Esophagus mucosa (tissue), 1 donor: ENCODE measurements at regions not wholly inside any gene's neighbourhood (a gene's known extent, or its start where the extent isn't known, plus 50 kb on each side); places are given as distances from the start of the nearest gene placed in this dataset.
"Not testable (repeated sequence)": the region's sequence is repeated elsewhere in the genome, so short reads cannot be mapped to it uniquely, and the experiment has no call there.

Experiments
- ATAC-seq: fragments of 200-7000 bp; cut with Tn5 transposase; one replicate; pipeline ENCODE4 v1.9.1; 2020
- donor health status: DM: yes; HTN: yes; CAD: no.

DNA sequence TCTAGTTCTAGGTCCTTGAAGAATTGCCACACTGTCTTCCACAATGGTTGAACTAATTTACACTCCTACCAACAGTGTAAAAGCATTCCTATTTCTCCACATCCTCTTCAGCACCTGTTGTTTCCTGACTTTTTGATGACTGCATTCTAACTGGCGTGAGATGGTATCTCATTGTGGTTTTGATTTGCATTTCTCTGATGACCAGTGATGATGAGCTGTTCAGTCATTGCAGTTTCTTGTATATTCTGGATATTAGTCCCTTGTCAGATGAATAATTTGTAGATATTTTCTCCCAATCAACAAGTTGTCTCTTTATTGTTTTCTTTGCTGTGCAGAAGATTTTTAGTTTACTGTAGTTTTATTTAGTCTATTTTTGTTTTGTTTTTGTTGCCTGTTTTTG, 812.3 kb upstream of the ACO1 start:
- ATAC-seq = not testable (repeated sequence)

- no peak for ATAC-seq
Observed at GRCh38 chr9:31573561-31573960, 810.9 kb upstream of the ACO1 start.

GRCh38 chr9:31574006-31574765, 810.3 kb upstream of the ACO1 start:
- no peak for ATAC-seq

DNA sequence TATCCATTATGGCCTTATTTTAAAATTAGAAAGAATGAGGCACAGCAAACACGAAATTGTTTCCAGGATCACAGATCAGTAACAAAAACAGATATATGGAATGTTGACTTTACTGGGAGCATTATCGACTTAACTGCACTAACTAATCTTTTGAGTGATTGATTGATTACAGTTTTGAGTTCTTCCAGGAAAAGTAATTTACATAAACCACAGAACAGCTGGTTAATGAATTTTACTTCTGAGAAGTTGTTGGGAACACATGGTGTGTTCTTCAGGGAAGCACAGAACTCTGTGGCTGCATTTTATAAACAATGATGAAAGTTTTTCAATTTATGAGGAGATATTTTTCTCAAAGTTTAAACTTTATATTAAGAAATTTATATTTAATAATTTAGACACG, 802.4 kb upstream of the ACO1 start:
- no peak for ATAC-seq

DNA sequence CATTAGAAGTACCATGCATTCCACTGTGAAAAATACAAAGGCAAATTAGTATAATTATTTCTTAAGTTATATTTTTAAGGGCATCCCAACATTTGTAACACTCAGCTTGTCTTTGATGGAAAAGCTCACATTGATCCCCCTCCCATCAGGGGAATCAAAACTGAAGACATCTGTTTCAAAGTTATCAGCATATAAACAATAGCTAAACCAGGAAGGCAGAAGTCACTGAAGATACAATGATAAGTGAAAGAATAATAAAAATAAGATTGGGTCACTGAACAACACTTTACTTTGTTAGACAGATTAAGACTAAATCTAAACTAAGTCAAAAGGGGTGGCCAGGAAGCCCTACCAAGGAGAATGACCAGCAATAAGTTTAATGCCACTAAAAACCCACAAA, 801.9 kb upstream of the ACO1 start:
- no peak for ATAC-seq

- no peak for ATAC-seq
Observed at GRCh38 chr9:31585158-31585557, 799.3 kb upstream of the ACO1 start.

GRCh38 chr9:31587146-31587545, 797.3 kb upstream of the ACO1 start:
- ATAC-seq = no peak

DNA sequence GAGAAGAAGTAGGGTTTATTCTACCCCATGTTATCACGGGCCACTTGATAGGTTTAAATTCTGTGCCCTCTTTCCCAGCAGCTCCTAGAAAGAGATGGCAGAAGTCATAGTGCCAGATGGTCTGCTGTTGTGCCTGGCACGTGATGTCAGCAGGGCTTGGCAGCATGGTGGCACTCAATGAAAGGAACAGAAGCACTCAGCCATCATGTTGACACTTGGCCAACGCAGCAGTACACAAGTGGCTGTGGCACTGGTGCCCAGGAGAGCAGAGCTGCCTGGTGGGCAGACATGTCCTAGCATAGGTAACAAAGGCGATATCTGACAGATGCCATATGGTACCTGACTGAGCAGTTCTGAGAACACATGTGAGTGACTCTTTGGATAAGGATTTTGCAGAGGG, 796.4 kb upstream of the ACO1 start:
- no peak for ATAC-seq

DNA sequence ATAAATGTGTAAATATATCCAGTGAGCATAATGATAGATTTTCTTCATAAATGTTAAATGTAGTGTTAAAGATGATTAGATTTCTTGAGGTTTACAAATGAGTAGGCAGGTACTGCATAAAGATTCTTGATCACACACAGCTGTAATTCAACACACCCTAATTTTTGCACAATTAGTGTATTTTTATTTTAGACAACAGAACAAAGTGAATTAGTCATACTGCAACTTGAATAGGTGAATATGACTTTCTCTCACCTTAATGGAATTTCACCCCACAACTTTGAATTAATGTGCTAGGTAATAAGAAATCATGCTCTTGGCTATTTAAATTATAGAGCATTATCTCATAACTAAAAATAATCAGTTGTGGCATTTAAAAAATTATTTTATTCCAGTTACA, 795.7 kb upstream of the ACO1 start:
- peak; percentile 50 for ATAC-seq

DNA sequence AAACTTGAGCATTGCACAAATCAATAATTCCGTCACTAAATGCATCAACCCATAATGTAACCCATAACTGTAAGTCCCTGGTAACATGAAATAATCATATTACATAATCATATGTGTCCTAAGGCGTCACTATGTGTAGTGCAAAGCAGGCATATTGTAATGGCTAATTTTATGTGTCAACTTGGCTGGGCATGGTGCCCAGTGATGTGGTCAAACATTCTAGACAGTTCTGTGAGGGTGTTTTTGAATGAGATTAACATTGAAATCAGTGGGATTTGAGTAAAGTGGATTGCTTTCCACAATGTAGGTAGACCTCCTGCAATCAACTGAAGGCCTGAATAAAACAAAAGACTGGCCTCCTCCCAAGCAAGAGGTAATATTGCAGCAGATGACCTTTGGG, 794.4 kb upstream of the ACO1 start:
- no peak for ATAC-seq

- not testable (repeated sequence) for ATAC-seq
Observed at GRCh38 chr9:31597086-31597485, 787.4 kb upstream of the ACO1 start.

- peak; percentile 85 for ATAC-seq
Observed at GRCh38 chr9:31597977-31598376, 786.5 kb upstream of the ACO1 start.

GRCh38 chr9:31601666-31602065, 782.8 kb upstream of the ACO1 start:
- no peak for ATAC-seq

DNA sequence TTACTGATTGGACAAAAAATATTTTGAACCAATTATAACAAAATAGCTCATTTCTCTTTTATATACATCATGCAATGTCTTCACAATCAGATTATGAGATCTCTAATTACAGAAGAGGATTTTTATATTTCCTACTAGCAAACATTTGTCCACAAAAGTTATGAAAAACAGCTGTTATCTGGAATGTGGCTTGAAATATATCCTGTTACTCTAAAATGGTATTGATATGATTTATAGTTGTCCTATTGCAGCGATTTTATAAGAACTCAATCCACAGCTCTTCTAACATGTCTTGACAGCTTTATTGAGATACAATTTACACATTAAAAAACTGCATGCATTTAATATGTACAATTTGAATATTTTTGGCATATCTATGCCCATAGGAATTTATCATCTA, 779.9 kb upstream of the ACO1 start:
- no peak for ATAC-seq

- ATAC-seq = no peak
Observed at GRCh38 chr9:31605164-31605563, 779.3 kb upstream of the ACO1 start.

DNA sequence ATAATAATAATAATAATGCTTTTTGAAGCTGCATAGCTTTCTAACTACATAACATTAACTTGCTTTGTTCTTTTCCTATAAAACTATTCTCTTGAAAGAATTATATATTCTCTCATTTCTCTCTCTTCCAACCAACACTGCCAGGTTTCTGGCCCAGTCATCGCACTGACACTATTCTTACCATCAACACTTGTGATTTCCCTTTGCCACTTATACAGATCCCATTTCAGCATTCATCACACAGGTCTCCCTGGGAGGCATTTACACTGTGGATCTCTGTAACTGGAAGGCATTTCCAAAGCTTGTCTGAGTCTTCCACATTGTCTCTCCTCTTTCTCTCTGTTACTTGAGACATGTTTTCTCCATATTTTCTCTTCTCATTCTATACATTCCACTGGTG, 777.8 kb upstream of the ACO1 start:
- ATAC-seq = no peak

GRCh38 chr9:31608416-31608815, 776.0 kb upstream of the ACO1 start:
- ATAC-seq = peak; percentile 33

GRCh38 chr9:31608881-31609280, 775.6 kb upstream of the ACO1 start:
- no peak for ATAC-seq

GRCh38 chr9:31612336-31613030, 772.0 kb upstream of the ACO1 start:
- no peak for ATAC-seq

DNA sequence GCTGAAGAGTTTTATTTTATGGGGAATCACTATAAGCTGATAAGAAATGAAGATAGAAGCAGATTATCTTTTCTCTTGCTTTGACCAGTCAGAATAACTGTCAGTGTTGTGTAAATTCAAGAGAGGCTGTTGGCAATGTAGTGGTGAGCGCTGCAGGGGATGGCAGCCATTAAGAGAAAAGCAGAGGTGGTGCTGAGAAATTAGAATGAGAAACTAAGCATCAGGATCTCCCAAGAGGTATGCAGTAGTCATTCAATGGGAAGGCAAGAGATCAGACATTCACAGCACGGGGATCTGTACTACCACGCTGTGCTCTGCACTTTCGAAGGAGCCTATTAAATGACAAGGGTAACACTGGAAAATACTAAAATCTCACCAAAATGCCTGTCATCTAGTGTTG, 768.5 kb upstream of the ACO1 start:
- ATAC-seq = no peak

DNA sequence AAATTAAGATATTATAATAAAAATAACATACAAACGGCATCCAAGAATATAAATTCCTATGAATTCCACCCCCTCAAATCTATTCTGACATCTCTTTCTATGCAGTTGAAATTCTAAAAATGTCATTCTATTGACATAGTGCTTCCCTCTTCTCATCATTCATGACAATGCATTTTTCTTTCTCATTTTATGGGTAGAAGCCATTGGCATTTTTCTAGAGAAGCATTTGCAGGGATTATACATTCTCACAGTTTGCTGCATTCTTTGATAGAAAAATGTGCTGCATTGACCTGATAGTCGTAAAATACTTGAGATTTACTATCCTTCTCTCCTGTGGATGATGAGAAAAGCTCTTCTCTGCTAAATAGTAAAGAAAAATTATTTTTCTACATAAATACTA, 760.9 kb upstream of the ACO1 start:
- no peak for ATAC-seq

- ATAC-seq = no peak
Observed at GRCh38 chr9:31629292-31629691, 755.2 kb upstream of the ACO1 start.

DNA sequence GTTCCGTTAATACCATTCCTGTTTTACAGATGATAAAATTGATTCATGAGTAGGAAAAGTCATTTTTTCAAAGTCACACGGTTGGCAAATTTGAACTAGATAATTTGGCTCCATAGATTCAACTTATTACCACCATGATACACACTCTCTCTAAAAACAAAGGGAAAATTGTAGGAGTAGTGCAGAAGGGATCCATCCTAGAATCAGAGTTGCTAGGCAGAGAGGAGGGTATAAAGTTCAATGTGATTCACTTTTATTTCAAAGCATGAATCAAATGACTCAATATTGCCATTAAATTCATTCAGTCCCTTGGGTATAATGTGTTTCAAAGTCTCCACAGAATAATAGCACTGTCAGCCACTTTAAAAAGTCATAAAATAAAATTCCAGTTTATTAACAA, 747.2 kb upstream of the ACO1 start:
- no peak for ATAC-seq

GRCh38 chr9:31637861-31638260, 746.6 kb upstream of the ACO1 start:
- no peak for ATAC-seq

DNA sequence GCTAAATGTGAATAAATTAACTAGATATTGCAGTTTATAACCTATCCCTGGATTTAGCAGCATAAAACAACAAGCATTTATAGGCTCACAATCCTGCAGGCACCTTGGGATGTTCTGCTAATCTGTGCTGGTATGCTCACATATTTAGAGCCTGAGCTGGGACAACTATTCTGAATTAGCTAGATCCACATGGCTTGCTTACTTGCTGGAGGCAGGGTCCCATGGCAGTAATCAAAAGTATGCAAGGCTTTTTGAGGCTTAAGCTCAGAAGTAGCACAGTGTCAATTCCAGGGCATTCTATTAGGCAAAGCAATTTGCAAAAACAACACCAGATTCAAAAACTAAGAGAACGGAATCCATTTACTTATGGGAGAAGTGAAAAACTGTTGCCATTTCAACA, 745.0 kb upstream of the ACO1 start:
- no peak for ATAC-seq
